ENCODE measurements at regions not wholly inside any gene's neighbourhood (a gene's known extent, or its start where the extent isn't known, plus 50 kb on each side); places are given as distances from the start of the nearest gene placed in this dataset.
"Not testable (repeated sequence)": the region's sequence is repeated elsewhere in the genome, so short reads cannot be mapped to it uniquely, and the experiment has no call there.

DNA sequence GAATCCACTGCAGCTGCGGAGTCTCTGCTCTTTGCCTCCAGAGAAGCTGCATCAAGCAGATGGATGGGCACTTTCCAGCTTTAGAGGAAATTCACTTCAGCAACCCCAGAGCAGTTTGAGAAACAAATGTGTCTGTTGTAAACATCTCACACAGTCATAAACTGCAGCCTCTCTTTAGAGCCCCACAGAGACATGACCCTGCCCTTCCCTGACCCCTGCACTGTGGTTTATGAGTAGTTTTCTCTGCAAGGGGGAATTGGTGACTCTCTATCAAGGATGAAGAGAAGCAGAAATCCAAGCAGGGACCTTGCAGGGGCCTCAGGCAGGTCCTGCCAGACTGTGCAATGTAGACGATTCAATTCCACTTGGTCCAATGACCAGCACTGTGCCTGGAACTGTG is 160.2 kb downstream of the SH2D4B start:
- no peak for DNase-seq (ENCODE audit: extremely low read depth, low read depth)

DNA sequence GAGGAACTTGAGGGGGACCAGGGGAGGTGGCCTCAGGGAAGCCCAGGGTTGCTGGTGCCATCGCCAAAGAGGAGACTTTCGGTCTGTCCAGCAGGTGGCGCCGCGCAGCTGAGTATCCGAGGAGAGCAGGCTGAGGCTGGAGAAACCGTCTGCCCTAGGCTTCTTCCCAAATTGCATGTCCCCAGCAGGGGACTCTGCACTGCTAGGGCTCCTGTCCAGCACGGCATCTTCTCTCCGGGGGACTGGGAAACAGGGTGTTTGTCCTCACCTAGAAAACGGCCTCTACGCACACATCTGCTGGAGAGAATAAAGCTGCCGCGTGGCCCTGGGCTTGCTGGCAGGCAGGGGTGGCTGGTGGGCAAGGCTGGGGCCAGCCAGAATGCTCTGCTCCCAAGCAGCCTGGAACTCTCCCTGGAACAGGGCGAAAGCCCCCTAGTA is 161.9 kb downstream of the SH2D4B start:
- peak; percentile 73 for DNase-seq (ENCODE audit: extremely low read depth, low read depth)

DNA sequence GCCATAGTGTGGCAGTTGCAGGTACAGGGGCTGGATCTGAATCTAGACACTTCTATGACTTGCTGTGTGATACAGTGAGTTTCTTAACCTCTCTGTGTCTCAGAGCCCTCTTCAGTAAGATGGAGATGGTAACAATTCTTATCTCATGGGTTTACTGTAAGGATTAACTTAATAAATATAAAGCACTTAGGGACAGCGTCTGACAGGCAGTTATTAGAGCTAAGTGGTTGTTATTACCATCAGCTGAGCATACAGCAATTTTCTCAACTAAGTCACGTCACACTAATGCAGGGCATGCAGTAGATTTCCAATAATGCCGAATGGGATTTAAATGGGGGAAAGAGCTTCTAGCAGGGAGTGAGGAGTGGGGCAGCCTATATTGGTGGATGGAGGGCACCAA is 162.6 kb downstream of the SH2D4B start:
- no peak for DNase-seq (ENCODE audit: extremely low read depth, low read depth)

DNA sequence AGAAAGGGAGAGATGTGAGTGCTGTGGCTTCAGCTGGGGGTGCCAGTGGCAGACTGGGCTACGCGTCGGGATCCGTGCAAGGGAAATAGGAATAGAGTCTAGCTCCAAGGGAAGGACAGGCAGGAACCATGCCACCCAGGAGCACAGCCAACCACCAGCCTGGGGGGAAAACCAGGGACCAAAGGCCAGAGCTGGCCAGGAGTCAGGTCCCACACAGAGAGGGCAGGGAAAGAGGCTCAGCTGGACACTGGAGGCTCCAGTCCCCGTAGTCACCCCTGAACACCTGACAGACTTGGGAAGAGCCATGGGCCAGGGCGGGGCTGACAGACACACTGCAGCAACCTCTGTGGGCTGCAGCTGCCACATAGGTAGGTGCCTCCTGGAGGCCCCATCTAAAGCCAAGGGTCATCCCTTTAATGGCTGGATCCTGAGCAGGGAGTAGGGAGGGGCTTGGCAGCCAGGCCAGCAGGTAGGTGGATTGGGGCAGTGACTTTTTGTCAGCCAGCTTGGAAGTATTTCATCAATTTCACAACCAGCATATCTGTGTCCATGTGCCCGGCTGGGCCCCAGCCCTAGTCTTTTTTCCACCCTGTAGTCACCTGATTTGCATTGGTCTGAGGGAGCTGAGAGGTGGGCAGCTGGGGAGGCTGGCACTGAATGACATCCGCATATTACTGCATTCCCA is 163.2 kb downstream of the SH2D4B start:
- DNase-seq (ENCODE audit: extremely low read depth, low read depth): no peak

DNA sequence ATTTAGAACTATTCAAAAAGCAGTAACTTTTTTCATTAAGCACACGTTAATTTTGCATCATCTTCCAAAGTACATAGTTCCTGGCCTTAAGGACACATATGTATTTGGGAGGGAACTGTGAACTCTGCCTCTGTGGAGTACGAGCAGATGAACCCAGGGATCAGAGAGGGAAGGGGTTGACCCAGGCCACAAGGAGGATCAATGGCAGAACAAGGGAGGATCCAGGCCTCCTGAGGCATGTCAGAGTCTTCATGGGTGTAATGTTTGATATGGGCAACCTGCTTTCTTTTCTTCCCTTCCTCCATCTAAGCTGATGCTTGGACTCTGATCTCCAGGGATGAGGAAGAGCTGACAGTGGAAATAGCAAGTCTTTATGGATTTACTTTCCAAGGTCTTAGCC is 164.0 kb downstream of the SH2D4B start:
- no peak for DNase-seq (ENCODE audit: extremely low read depth, low read depth)

DNA sequence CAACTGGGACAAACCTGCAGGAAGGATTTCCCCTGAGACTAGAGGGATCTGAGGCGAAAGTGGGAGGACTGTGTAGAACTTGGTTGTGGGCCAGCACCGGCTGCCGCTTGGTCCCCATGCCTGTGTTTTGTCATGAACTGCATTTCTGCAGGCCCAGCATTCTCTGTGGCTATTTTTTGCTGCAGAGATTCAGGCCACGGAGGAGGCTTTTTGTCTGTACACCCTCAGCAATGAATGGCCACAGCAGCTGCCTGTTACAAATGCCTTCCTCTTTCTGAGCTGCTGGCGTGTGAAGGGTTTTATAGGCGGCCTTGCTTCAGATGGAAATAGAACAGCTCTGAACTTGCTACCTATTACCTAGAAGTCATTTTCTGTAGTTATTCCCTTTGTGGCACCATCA is 164.4 kb downstream of the SH2D4B start:
- DNase-seq (ENCODE audit: extremely low read depth, low read depth): no peak

DNA sequence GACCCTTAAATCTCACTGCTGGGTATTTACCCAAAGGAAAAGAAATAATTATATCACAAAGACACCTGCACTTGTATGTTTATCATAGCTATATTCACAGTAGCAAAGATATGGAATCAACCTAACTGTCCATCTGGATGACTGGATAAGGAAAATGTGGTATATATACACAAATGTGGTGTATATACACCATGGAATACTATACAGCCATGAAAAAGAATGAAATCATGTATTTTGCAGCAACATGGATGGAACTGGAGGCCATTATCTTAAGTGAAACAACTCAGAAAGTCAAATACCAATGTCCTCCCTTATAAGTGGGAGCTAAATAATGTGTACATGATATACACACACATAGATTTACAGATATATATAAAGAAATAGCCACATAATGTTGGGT is 168.2 kb downstream of the SH2D4B start:
- DNase-seq (ENCODE audit: extremely low read depth, low read depth): no peak

DNA sequence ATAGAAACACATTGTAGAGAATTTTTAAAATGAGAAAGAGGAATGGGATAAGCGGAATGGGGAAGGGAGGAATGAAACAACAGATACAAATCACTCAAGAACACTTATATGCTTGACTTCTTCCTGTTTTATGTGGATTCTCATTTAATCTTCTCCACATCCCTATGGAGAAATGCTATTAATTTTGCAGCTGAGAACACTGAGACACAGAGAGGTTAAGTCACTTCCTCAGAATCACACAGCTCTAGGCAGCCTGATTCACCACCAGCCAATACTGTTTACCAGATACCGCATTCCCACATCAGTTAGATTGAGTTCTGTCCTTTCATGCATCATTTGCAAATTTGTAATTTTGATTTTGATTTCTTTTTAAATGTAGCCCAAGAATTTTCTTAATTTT is 170.5 kb downstream of the SH2D4B start:
- DNase-seq (ENCODE audit: extremely low read depth, low read depth): no peak

DNA sequence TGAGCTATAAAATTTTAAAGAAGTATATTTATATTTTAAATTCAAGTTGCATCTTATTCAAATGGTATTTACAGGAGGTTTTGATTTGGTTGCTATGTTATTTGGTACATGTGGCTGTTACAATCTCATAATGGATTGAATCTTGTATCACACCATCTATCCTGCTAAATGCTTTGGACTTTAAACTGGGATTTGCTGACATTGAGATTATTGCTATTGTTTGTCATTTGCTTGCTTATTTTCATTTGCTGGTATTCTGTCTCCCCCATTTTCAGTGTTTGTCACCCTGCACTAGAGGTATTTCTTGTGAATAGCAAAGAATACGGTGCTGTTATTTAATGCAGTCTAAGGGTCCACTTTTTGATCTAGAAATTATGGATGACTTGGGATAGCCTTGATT is 171.1 kb downstream of the SH2D4B start:
- DNase-seq (ENCODE audit: extremely low read depth, low read depth): no peak

DNA sequence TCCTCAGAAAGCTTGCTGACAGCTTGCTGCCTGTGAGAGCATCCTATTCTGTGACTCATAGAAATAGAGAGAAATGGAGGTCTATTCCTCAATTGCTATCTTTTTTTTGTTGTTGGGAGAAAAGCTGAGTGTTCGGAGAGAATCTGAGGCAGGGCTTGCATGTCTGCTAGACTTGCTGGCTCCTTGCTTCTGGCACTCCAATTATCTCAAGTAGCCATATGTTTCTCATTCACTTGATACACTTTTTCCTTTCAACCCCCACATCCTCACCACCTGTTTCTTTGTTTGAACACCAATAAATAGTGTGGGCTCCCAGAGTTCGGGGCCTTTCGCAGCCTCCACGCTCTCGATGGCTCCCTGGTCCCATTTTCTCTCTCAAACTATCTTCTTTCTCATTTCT is 172.2 kb downstream of the SH2D4B start:
- DNase-seq (ENCODE audit: extremely low read depth, low read depth): no peak

DNA sequence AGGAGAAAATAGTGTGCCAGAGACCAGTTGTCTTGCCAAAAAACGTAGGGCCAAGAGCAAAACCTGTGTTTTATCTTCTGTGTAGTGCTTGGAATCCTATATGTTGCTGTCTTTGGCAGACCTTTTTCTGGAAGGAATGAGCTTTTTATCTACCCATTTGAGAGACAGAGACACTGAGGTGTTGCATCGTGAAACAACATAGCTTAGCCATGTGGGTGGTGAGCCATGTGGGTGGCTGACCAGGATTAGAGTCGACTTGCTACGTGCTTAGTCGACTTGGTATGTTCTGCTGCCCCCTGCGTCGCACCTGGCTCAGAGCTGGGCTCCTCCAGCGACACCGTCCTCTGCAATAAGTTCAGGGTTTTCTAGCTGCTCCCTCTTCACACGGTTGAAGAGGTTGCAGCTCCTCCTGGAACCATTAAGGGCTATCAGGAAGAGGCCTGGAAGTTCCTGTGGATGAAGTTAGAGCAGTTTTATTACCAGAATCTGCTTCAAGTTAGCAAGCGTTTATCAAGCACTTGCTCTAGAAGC is 175.8 kb downstream of the SH2D4B start:
- no peak for DNase-seq (ENCODE audit: extremely low read depth, low read depth)

DNA sequence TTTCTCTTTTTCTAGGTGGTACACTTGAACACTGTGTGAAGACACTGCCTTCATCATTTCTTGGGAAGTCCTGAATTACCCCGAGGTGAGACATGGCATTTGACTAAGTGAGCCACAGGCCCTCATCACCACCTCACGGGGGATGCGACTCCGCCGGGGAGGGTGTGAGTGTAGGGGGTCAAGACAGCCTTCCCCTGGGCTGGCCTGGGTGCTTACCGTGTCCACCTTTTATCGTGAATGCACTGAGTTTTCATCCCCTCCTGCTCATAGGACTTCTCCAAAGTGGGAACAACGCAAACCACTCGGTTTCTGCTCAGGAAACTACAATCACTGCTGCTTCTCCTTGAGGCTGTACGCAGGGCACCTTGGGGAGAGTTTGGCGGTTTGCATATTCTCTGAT is 176.9 kb downstream of the SH2D4B start:
- DNase-seq (ENCODE audit: extremely low read depth, low read depth): no peak

DNA sequence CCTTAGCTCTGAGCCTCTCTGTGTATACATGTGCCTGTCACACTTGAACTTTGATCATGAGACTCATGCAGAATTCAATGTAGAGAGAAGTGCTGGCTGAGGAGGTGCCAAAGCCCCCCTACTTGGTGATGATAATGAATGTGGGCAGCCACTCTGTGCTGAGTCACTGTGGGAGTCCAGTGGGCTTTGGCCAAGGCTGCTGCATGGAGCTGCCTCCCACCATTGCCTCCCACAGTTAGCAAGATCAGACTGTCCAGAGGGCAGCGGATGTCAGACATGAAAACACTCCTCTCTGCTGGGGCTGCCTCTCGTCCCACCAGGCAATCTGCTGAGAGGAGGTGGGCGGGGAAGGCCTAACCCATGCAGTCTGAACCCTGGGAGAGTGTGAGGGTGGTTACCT is 180.3 kb downstream of the SH2D4B start:
- DNase-seq (ENCODE audit: extremely low read depth, low read depth): no peak

DNA sequence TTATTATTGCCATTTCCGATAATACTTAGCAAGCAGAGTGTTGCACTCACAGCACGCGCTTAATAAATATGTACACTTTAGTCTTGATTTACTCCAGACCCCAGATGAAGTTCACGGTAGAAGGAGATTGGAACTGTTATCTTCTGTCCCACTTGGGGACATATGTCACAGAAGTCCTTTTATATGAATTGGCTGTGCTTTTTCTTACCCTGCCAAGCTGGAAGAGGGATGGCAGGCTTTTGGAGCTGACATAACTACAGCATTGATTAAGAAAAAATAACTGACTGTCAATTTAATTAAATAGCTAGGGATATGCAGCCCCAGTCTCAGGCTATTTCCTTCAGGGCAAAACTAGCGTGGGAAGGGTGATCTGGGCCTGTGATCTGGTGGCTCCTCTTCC is 182.2 kb downstream of the SH2D4B start:
- no peak for DNase-seq (ENCODE audit: extremely low read depth, low read depth)

DNA sequence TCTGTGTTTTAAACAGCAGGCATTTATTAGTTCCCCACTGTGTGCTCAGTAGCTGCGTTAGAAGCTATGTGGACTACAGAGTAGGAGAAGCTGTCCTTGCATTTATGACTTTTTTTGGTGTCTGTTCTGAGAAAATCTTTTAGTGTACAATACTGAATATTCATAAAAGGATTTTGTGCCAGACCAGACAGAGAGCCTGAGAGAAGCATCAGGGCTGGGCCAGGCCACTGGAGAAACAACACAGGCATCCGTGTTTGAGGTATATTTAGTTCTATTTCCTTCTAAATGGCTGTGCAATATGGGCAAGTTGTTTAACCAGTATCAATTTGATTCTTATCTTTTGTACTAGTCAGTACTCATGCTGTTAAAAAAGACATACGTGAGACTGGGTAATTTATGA is 182.8 kb downstream of the SH2D4B start:
- no peak for DNase-seq (ENCODE audit: extremely low read depth, low read depth)

DNA sequence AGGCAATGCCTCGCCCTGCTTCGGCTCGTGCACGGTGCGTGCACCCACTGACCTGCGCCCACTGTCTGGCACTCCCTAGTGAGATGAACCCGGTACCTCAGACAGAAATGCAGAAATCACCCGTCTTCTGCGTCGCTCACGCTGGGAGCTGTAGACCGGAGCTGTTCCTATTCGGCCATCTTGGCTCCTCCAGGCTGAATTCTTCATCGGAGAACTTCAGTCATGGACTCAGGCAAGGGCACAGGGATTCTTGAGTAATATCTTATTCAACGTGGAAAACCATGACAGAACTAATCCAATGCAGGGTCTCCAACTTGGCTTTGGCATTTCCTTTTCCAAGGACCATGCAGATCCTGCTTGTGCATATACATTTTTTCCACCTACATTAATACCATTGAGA is 190.7 kb downstream of the SH2D4B start:
- not testable (repeated sequence) for DNase-seq (ENCODE audit: extremely low read depth, low read depth)

DNA sequence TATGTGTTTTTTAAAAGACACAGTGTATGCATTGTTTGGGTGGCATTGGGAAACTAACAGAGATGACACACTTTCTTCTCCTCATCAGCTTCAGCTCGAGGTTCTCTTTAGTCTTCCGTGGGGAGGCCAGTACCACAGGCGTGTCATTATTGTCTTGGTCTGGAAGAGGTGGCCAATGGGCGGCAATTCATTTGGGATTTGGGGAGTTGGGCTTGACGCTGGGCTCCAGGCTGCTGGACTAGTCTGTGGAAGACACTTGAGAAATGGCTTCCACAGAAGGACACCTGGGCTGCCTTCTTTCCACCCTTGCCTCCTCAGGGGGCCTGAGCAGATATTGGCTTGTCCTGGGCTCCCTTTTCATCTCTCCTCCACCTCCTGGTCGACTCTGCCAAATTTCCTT is 192.2 kb downstream of the SH2D4B start:
- no peak for DNase-seq (ENCODE audit: extremely low read depth, low read depth)

DNA sequence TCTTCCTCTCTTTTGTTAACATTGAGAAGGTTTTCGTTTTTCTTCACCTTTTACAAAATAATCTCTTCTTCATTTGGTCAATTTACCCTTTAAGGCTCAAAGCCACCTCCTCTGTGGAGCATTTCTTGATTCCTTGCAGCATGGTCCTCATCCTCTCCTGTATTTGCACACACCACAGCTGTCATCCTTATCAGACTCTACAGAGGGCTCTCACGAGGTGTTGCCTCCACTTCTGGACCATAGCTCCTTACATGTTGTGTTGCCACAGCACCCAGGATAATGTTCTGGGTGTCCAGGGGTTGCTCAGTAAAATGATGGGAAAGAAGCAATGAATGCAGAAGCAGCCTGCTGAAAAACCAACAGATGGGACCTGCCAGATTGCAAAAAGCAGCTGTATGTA is 192.8 kb downstream of the SH2D4B start:
- no peak for DNase-seq (ENCODE audit: extremely low read depth, low read depth)

DNA sequence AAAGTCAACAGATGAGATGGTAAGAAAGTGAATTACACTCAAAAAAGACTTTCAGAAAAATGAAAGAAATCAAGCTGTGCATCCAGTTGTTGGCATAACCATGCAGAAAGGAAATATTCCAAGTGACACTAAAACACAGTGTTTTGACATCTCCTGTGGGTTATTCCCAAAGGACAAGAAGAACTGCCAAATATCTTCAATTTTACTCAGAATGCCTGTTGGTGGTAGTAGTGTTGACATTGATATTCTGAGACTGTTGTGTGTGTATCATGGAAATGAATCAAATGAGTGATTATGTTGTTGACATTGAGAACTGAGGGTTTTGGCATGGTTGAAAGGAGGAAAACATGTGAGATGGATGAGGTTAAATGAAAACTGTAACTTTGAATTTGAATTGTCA is 196.9 kb downstream of the SH2D4B start:
- no peak for DNase-seq (ENCODE audit: extremely low read depth, low read depth)

DNA sequence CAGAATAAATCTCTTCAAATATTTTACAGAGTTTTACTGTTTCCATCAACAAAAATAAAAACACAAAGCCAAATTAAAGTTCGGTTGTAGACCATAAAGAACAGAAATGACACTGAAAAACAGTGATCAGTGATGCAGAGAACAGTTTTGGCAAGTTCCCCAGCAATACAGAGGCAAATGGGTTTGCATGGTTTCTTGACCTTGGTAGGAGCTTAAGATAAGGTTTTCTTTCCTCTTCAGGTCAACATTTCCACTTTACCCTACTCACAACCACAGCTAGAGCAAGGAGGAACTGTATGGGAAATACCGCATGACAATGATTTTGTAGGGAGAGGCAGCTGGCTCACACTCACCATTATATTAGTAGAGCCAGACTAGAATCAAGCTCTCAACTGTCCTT is 199.5 kb downstream of the SH2D4B start:
- no peak for DNase-seq (ENCODE audit: extremely low read depth, low read depth)

DNA sequence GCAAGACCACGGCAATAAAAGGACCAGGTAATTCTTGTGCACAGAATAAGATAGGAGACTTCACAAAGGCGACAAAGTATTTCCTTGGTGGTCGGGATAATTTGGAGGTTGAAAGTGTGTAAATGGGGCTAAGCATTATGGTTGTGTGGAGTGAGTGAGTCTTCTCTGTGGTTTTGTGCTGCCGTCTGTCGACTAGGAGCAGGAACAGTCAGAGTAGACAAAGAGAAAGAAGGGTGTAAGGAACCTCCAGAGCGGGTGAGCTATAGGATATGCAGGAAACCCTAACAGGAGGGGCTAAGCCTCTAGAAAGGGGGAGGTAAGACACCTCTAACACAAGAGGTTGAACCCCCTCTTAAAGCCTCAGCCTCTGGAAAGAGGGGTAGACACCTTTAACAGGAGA is 201.6 kb downstream of the SH2D4B start:
- no peak for DNase-seq (ENCODE audit: extremely low read depth, low read depth)

DNA sequence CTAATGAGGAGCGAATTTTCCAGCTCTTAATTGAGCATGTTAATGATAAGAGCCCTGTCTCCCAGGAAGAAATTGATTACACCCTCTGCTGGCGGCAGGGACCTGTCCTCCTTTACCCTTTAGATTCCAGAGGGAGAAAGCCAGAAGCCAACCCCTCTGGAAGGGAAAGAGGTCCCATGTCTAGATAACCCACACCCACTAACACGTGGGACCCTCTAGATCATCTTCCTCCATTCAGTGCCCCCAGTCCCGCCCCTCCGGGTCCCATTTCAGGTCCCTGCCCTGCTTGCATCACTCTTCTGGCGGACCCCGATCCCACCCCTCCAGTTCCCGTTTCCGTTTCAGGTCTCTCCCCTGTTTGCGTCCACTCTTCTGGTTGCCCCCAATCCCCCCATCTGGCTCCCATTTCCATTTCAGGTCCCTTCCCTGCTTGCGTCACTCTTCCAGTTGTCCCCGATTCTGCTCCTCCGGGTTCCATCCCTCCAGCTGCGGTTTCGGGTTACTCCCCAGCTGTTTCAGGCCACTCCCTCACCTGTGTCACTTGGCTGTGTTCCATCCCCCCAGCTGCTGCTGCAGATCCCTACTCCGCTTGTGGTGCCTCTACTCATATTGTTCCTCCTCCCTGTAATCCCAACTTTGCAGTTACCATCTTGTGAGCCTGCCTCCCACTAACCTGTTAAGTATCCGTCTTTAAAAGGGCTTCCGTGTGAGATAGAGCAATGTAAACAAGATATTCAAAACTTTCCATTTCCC is 202.4 kb downstream of the SH2D4B start:
- DNase-seq (ENCODE audit: extremely low read depth, low read depth): no peak
